ENCODE measurements at regions not wholly inside any gene's neighbourhood (a gene's known extent, or its start where the extent isn't known, plus 50 kb on each side); places are given as distances from the start of the nearest gene placed in this dataset.

GRCh38 chr18:56021136-56021808, 433.3 kb upstream of the TCF4 start:
- TF ChIP-seq CTCF (IDR thresholded peaks at IDR 0.05) = no peak
- Histone ChIP-seq H3K4me3 (no peak overlapping the region), H3K27ac (no peak overlapping the region)
- DNase-seq (ENCODE audit: low spot score) = no peak

DNA sequence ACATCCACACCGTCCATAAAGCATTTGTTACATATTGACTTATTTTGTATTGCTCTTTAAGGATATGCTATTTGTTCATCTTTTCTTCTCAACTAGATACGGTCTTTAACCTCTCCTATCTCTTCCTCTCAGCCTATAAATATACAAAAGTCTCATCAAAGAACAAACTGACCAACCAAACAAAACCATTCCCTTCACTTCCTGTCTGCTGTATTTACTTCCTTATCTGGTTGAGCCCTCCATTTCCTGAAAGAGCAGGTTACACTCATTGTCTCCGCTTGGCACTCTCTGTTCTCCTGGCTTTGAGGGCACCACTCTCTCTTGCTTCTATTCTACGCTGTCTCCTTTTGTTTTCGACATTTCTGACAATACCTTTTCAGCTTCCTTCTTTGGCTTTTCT, 431.9 kb upstream of the TCF4 start:
- H3K4me3 ChIP-seq = no peak overlapping the region
- no peak for DNase-seq (ENCODE audit: low spot score)
- no peak overlapping the region for H3K27ac ChIP-seq
- TF ChIP-seq CTCF (IDR thresholded peaks at IDR 0.05) = no peak

GRCh38 chr18:56019156-56019555, 431.2 kb upstream of the TCF4 start:
- TF ChIP-seq CTCF (IDR thresholded peaks at IDR 0.05) = no peak
- DNase-seq (ENCODE audit: low spot score) = no peak
- Histone ChIP-seq H3K27ac (no peak overlapping the region), H3K4me3 (no peak overlapping the region)

- no peak for DNase-seq (ENCODE audit: low spot score)
- TF ChIP-seq CTCF (IDR thresholded peaks at IDR 0.05) = no peak
These were observed 421.4 kb upstream of the TCF4 start for GRCh38 chr18:56009411-56009810.

DNA sequence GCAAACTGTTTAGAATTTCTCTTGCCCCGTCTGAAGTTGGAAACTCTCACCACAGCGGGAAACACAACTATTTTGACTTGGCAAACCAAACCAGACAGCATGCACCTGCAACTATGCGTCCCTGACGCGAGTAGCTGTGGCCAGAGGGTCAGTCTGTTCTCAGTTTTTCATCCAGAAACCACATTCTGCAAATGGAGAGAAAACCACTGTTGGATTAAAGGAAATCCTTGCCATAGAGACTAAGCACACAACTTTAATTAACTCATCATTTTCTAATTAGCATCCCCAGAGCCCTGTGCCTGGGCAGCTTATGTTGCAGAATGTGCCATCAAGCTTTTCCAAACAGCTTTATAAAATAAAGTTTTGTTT, 415.7 kb upstream of the TCF4 start:
- DNase-seq (ENCODE audit: low spot score) = no peak
- no peak for TF ChIP-seq CTCF (IDR thresholded peaks at IDR 0.05)
- Histone ChIP-seq H3K27ac (no peak overlapping the region), H3K4me3 (no peak overlapping the region)

More at GRCh38 chr18:56009411-56009810, 421.4 kb upstream of the TCF4 start:
- Histone ChIP-seq H3K27ac (no peak overlapping the region), H3K4me3 (no peak overlapping the region)

DNA sequence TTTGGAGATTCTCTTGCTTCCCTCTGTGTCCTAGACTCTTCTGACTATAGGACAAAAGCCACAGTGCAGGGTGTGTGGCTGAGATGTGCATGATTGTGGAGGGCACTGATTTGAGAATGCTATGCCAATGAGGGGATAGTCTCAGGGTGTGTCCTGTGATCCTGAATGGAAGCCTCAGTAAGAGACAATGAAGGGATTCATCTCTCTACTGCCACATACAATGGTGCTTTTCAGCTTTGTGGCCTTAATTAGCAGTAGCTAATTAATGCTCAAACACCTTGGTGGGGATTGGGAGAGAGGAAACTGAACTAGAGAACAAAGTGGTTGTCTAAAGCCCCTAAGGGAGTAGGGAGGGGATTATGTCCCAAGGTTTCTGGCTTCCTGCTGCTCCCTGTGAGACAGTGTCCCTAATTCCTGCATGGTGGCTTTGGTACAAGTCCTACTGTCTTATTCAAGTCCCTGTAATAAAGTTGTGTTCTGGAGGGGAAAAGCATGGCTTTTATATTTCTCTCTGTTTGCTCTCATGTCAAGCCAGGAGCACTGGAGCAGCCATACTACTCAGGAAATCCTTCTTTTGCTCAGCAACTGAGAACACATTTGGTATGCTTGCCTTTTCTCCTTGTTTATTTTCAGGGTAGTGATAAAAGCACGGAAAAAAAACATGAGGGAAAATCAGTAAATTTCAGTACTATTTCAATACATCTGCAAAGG, 415.2 kb upstream of the TCF4 start:
- TF ChIP-seq CTCF (IDR thresholded peaks at IDR 0.05) = no peak
- Histone ChIP-seq H3K4me3 (no peak overlapping the region), H3K27ac (no peak overlapping the region)
- DNase-seq (ENCODE audit: low spot score) = no peak

- Histone ChIP-seq H3K27ac (no peak overlapping the region), H3K4me3 (no peak overlapping the region)
- no peak for DNase-seq (ENCODE audit: low spot score)
- TF ChIP-seq CTCF (IDR thresholded peaks at IDR 0.05) = no peak
These were observed 413.6 kb upstream of the TCF4 start for GRCh38 chr18:56001576-56001975.
